Neural progenitor cell (in vitro differentiated cells): ENCODE measurements at regions not wholly inside any gene's neighbourhood (a gene's known extent, or its start where the extent isn't known, plus 50 kb on each side); places are given as distances from the start of the nearest gene placed in this dataset.
"Not testable (repeated sequence)": the region's sequence is repeated elsewhere in the genome, so short reads cannot be mapped to it uniquely, and the experiment has no call there.

Experiments used
- DNase-seq: peaks from one replicate; pipeline ENCODE4 v3.0.0-alpha.2; 2016; ENCODE audit warnings: low spot score
- H2AFZ ChIP-seq: fragments of 200-600 bp; sonication (generic); replicated peaks from 2 replicates; pipeline ENCODE4 v1.6.1; 2016; ENCODE audit warnings: antibody characterized with exemption
- H3F3A ChIP-seq: fragments of 200-600 bp; sonication (generic); 2 replicates; pipeline ENCODE4 v1.6.1; 2016; ENCODE audit warnings: antibody characterized with exemption, low read depth
- H3K27ac ChIP-seq: fragments of 200-600 bp; sonication (generic); 2 replicates; pipeline ENCODE4 v1.5.1; 2016; ENCODE audit warnings: mild to moderate bottlenecking
- H3K27me3 ChIP-seq: fragments of 200-600 bp; sonication (generic); 2 replicates; pipeline ENCODE4 v1.6.1; 2016; ENCODE audit warnings: mild to moderate bottlenecking, moderate library complexity
- H3K36me3 ChIP-seq: fragments of 200-600 bp; sonication (generic); 2 replicates; pipeline ENCODE4 v1.5.1; 2016
- H3K4me1 ChIP-seq: fragments of 200-600 bp; sonication (generic); 2 replicates; pipeline ENCODE4 v1.6.1; 2016; ENCODE audit warnings: mixed run types
- H3K4me2 ChIP-seq: fragments of 200-600 bp; sonication (generic); 2 replicates; pipeline ENCODE4 v1.6.1; 2016
- H3K4me3 ChIP-seq: fragments of 200-600 bp; sonication (generic); 2 replicates; pipeline ENCODE4 v1.5.1; 2016
- H3K79me2 ChIP-seq: fragments of 200-600 bp; sonication (generic); 2 replicates; pipeline ENCODE4 v1.6.1; 2016; ENCODE audit warnings: low read depth
- H3K9ac ChIP-seq: fragments of 200-600 bp; sonication (generic); 2 replicates; pipeline ENCODE4 v1.6.1; 2016
- H3K9me3 ChIP-seq: fragments of 200-600 bp; sonication (generic); 2 replicates; pipeline ENCODE4 v1.5.1; 2016; ENCODE audit warnings: low read depth
- H4K20me1 ChIP-seq: fragments of 200-600 bp; sonication (generic); 2 replicates; pipeline ENCODE4 v1.6.1; 2016; ENCODE audit warnings: low read depth
- H3K27ac Mint-ChIP-seq: 3 replicates; pipeline ENCODE4 v1.8.0; 2021; ENCODE audit warnings: mixed read lengths
- H3K27me3 Mint-ChIP-seq: 2 replicates; pipeline ENCODE4 v1.8.0; 2022; ENCODE audit warnings: low read depth, mild to moderate bottlenecking, inconsistent platforms, moderate library complexity, mixed read lengths; ENCODE audit not compliant: insufficient read depth
- H3K36me3 Mint-ChIP-seq: 3 replicates; pipeline ENCODE4 v1.8.0; 2021; ENCODE audit warnings: mixed read lengths
- H3K4me1 Mint-ChIP-seq: 3 replicates; pipeline ENCODE4 v1.8.0; 2021; ENCODE audit warnings: mixed read lengths
- H3K4me3 Mint-ChIP-seq: 3 replicates; pipeline ENCODE4 v1.8.0; 2021; ENCODE audit warnings: mild to moderate bottlenecking, moderate library complexity, mixed read lengths
- H3K9me3 Mint-ChIP-seq: 3 replicates; pipeline ENCODE4 v1.8.0; 2020; ENCODE audit warnings: mixed read lengths
- CTCF ChIP-seq: fragments of 200-600 bp; sonication (generic); IDR thresholded peaks from 2 replicates; pipeline ENCODE4 v1.5.1; 2017; ENCODE audit warnings: antibody characterized with exemption, mild to moderate bottlenecking
- EZH2 ChIP-seq: fragments of 200-600 bp; sonication (generic); IDR thresholded peaks from 2 replicates; pipeline ENCODE4 v1.6.1; 2017; ENCODE audit warnings: antibody characterized with exemption, mild to moderate bottlenecking, moderate library complexity
- EZH2phosphoT487 ChIP-seq: fragments of 200-600 bp; sonication (generic); IDR thresholded peaks from 2 replicates; pipeline ENCODE4 v1.6.1; 2017; ENCODE audit warnings: antibody characterized with exemption

DNA sequence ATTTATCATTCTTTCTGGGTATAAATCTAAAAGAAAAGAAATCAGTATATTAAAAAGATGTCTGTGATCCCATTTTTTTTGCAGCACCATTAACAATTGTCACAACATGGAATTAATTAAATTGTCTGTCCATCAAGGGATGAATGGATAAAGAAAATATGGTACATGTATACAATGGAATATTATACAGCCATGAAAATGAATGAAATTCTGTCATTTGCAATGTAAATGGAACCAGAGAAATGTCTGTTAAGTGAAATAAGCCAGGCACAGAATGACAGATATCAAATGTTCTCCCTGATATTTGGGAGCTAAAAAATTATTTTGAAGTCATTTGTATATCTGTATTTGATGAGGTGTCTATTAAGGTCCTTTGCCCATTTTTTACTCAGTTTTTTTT, 77.1 kb upstream of the NDST4 start:
- Histone ChIP-seq H4K20me1 (no peaks in the 10 kb centered on the region), H3K27ac (no peak overlapping the region), H3K4me1 (no peaks in the 10 kb centered on the region), H3K9ac (no peak overlapping the region), H3F3A (no peaks in the 10 kb centered on the region), H3K27me3 (no peaks in the 10 kb centered on the region), H3K9me3 (no peaks in the 10 kb centered on the region), H3K4me3 (no peak overlapping the region), H3K36me3 (no peaks in the 10 kb centered on the region), H3K79me2 (no peaks in the 10 kb centered on the region), H2AFZ (no peak overlapping the region), H3K4me2 (no peak overlapping the region)
- peaks cover 5% of the 10 kb centered on the region for H3K9me3 Mint-ChIP-seq
- H3K27me3 Mint-ChIP-seq: no peaks in the 10 kb centered on the region
- no peak for DNase-seq
- no peak overlapping the region for H3K27ac Mint-ChIP-seq
- TF ChIP-seq EZH2 (no peak), CTCF (no peak), EZH2phosphoT487 (no peak)
- no peak overlapping the region for H3K4me3 Mint-ChIP-seq
- H3K4me1 Mint-ChIP-seq: no peaks in the 10 kb centered on the region
- no peaks in the 10 kb centered on the region for H3K36me3 Mint-ChIP-seq

DNA sequence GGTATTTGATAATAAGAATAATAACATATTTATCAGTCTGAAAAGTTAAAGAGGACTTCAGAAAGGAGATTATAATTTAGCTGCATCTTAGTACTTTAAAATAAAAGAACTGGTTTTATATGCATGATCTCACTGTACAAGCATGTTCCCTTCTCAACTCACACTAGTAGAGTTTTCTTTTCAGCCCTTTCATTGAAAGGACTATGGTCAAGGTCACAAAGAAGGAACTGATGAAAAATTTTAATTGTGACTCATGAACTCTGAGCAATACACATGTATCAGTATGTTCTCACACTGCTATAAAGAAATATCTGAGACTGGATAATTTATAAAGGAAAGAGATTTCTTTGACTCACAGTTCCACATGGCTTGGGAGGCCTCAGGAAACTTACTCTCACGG, 73.7 kb upstream of the NDST4 start:
- no peaks in the 10 kb centered on the region for H3K27me3 Mint-ChIP-seq
- DNase-seq: no peak
- Histone ChIP-seq H3K4me3 (no peak overlapping the region), H3K36me3 (no peaks in the 10 kb centered on the region), H3K27ac (no peak overlapping the region), H3K27me3 (no peaks in the 10 kb centered on the region), H3F3A (no peaks in the 10 kb centered on the region), H3K9me3 (no peaks in the 10 kb centered on the region), H3K79me2 (no peaks in the 10 kb centered on the region), H3K4me2 (no peak overlapping the region), H2AFZ (no peak overlapping the region), H3K9ac (no peak overlapping the region), H3K4me1 (no peaks in the 10 kb centered on the region), H4K20me1 (no peaks in the 10 kb centered on the region)
- no peak for TF ChIP-seq CTCF
- TF ChIP-seq EZH2: no peak
- TF ChIP-seq EZH2phosphoT487: no peak
- no peaks in the 10 kb centered on the region for H3K36me3 Mint-ChIP-seq
- no peak overlapping the region for H3K4me3 Mint-ChIP-seq
- no peaks in the 10 kb centered on the region for H3K4me1 Mint-ChIP-seq
- no peaks in the 10 kb centered on the region for H3K9me3 Mint-ChIP-seq
- no peak overlapping the region for H3K27ac Mint-ChIP-seq

DNA sequence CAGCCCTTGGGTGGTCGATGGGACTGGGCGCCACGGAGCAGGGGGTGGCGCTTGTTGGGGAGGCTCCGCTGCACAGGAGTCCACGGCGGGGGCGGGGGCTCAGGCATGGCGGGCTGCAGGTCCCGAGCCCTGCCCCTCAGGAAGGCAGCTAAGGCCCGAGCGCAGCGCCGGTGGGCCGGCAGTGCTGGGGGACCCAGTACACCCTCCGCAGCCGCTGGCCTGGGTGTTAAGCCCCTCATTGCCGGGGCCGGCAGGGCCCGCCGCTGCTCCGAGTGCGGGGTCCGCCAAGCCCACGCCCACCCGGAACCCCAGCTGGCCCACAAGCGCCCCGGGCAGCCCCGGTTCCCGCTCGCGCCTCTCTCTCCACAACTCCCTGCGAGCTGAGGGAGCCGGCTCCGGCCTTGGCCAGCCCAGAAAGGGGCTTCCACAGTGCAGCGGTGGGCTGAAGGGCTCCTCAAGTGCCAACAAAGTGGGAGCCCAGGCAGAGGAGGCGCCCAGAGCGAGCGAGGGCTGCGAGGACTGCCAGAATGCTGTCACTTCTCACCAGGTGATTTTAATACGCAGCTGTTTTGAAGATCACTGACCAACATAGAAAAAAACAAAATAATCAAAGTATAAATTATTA, 66.1 kb upstream of the NDST4 start:
- H3K36me3 ChIP-seq, DNase-seq, H3K27ac Mint-ChIP-seq, H3K4me3 Mint-ChIP-seq, H3K9me3 Mint-ChIP-seq, H3K4me3 ChIP-seq, H3K4me1 ChIP-seq, H3K4me1 Mint-ChIP-seq, H3K36me3 Mint-ChIP-seq, H3K4me2 ChIP-seq, H3F3A ChIP-seq, H3K27me3 ChIP-seq, H2AFZ ChIP-seq, H3K9ac ChIP-seq, H3K27ac ChIP-seq, H3K27me3 Mint-ChIP-seq, H3K9me3 ChIP-seq, H3K79me2 ChIP-seq, H4K20me1 ChIP-seq: not testable (repeated sequence)

- H3K27ac Mint-ChIP-seq, H3K4me3 Mint-ChIP-seq, H3K36me3 ChIP-seq, H3K4me3 ChIP-seq, H3K27me3 Mint-ChIP-seq, H3K36me3 Mint-ChIP-seq, H3F3A ChIP-seq, H3K9ac ChIP-seq, H3K4me2 ChIP-seq, H3K4me1 Mint-ChIP-seq, H2AFZ ChIP-seq, H3K79me2 ChIP-seq, H3K9me3 Mint-ChIP-seq, DNase-seq, H3K27ac ChIP-seq, H3K27me3 ChIP-seq, H3K9me3 ChIP-seq, H4K20me1 ChIP-seq, H3K4me1 ChIP-seq: not testable (repeated sequence)
Observed at GRCh38 chr4:115178687-115179086, 65.3 kb upstream of the NDST4 start.
